ENCODE measurements at regions not wholly inside any gene's neighbourhood (a gene's known extent, or its start where the extent isn't known, plus 50 kb on each side); places are given as distances from the start of the nearest gene placed in this dataset.
"Not testable (repeated sequence)": the region's sequence is repeated elsewhere in the genome, so short reads cannot be mapped to it uniquely, and the experiment has no call there.

- intact Hi-C loops (cut with DNase I) = no loop called here
- no peaks in the 10 kb centered on the region for H3K27me3 ChIP-seq
- no peak overlapping the region for H3K4me3 ChIP-seq
- no peaks in the 10 kb centered on the region for H3K36me3 ChIP-seq
- no peaks in the 10 kb centered on the region for H3K9me3 ChIP-seq
- ATAC-seq = no peak
- no peak overlapping the region for H3K27ac ChIP-seq
- TF ChIP-seq, protein P1, sequence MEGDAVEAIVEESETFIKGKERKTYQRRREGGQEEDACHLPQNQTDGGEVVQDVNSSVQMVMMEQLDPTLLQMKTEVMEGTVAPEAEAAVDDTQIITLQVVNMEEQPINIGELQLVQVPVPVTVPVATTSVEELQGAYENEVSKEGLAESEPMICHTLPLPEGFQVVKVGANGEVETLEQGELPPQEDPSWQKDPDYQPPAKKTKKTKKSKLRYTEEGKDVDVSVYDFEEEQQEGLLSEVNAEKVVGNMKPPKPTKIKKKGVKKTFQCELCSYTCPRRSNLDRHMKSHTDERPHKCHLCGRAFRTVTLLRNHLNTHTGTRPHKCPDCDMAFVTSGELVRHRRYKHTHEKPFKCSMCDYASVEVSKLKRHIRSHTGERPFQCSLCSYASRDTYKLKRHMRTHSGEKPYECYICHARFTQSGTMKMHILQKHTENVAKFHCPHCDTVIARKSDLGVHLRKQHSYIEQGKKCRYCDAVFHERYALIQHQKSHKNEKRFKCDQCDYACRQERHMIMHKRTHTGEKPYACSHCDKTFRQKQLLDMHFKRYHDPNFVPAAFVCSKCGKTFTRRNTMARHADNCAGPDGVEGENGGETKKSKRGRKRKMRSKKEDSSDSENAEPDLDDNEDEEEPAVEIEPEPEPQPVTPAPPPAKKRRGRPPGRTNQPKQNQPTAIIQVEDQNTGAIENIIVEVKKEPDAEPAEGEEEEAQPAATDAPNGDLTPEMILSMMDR (IDR thresholded peaks at IDR 0.05) = no peak
- no peaks in the 10 kb centered on the region for H3K4me1 ChIP-seq
- DNase-seq = no peak
Observed at GRCh38 chr5:167290478-167290877, 1001.0 kb upstream of the WWC1 start.

DNA sequence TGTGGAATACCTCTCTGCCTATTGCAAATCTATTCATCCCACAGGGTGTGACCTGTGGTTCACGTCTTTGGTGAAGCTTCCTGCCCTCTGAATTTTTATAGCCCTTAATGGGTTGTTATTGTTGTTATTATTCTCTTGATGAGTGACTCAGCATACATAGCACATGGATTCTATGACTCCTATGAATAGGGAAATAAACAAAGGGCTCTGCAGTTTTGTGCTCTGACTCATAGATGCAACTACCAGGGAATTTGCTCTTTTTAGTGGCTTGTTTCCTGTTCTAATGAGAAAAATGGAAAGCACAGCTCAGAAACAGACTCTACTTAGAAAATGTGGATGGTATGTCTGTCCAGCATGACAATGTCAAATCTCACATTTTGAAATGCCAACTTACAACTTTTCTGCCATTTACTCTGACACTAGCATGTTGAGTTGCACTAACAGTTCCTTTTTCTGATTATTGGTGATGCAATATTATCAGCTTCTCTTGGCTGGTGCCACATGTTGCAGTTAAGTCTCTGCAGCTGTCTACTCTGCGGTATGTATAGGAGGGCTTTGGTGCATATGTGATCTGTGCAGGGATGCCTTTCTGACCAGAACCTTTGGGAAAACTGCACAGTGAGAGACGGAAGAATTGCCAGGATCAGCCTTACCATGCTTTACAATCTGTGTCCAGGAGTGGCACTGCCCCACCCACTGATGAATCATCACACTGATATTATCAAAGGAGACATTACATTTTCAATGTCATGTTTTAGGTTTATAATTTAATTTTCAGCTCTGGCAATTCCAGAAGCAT lies 996.4 kb upstream of the WWC1 start:
- Histone ChIP-seq H3K27me3 (no peaks in the 10 kb centered on the region), H3K27ac (no peak overlapping the region), H3K4me1 (no peaks in the 10 kb centered on the region), H3K36me3 (no peaks in the 10 kb centered on the region), H3K9me3 (no peaks in the 10 kb centered on the region), H3K4me3 (no peak overlapping the region)
- DNase-seq (no peak), ATAC-seq (no peak)
- intact Hi-C loops (cut with DNase I) = no loop called here
- TF ChIP-seq, protein P1 (IDR thresholded peaks at IDR 0.05) = no peak

- H3K4me1 ChIP-seq = no peaks in the 10 kb centered on the region
- ATAC-seq = no peak
- H3K27me3 ChIP-seq = no peaks in the 10 kb centered on the region
- TF ChIP-seq, protein P1 (IDR thresholded peaks at IDR 0.05) = no peak
- no peak overlapping the region for H3K4me3 ChIP-seq
- H3K9me3 ChIP-seq = no peaks in the 10 kb centered on the region
- intact Hi-C loops (cut with DNase I) = no loop called here
- no peaks in the 10 kb centered on the region for H3K36me3 ChIP-seq
- DNase-seq = no peak
- no peak overlapping the region for H3K27ac ChIP-seq
Observed at GRCh38 chr5:167295681-167296005, 995.8 kb upstream of the WWC1 start.

GRCh38 chr5:167296066-167296465 lies 995.4 kb upstream of the WWC1 start:
- H3K9me3 ChIP-seq = no peaks in the 10 kb centered on the region
- H3K27ac ChIP-seq = no peak overlapping the region
- TF ChIP-seq, protein P1 (IDR thresholded peaks at IDR 0.05) = no peak
- H3K27me3 ChIP-seq = no peaks in the 10 kb centered on the region
- DNase-seq (no peak), ATAC-seq (no peak)
- H3K4me3 ChIP-seq = no peak overlapping the region
- no peaks in the 10 kb centered on the region for H3K4me1 ChIP-seq
- intact Hi-C loops (cut with DNase I) = no loop called here
- no peaks in the 10 kb centered on the region for H3K36me3 ChIP-seq

DNA sequence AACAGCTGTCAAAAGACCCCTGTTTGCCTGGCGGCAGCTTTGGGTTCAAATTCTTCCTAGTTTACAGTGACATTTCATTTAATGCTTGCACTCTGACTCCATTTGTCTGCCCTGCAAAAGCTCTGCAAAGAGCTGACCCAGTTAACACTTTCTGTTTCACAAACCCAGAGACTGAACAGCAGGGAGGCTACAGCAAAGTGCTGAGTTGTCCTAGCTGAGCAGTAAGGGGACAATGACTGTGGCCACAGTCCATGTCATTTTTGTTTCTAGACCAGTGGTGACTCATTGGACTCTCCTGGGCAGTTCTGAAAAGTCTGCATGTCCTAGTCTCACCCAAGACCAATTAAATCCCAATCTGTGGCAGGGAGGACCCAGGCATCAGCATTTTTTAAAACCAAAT lies 994.8 kb upstream of the WWC1 start:
- DNase-seq (no peak), ATAC-seq (no peak)
- intact Hi-C loops (cut with DNase I) = no loop called here
- Histone ChIP-seq H3K27me3 (no peaks in the 10 kb centered on the region), H3K4me3 (no peak overlapping the region), H3K36me3 (no peaks in the 10 kb centered on the region), H3K27ac (no peak overlapping the region), H3K4me1 (no peaks in the 10 kb centered on the region), H3K9me3 (no peaks in the 10 kb centered on the region)
- TF ChIP-seq, protein P1 (IDR thresholded peaks at IDR 0.05) = no peak

- intact Hi-C loops (cut with DNase I); H3K36me3 ChIP-seq; ATAC-seq; H3K27ac ChIP-seq; H3K9me3 ChIP-seq; H3K4me3 ChIP-seq; H3K4me1 ChIP-seq; DNase-seq; H3K27me3 ChIP-seq: not testable (repeated sequence)
Observed at GRCh38 chr5:167299861-167300260, 991.6 kb upstream of the WWC1 start.

Measured in upper lobe of right lung (tissue), 1 donor.